ENCODE measurements at regions not wholly inside any gene's neighbourhood (a gene's known extent, or its start where the extent isn't known, plus 50 kb on each side); places are given as distances from the start of the nearest gene placed in this dataset.

DNA sequence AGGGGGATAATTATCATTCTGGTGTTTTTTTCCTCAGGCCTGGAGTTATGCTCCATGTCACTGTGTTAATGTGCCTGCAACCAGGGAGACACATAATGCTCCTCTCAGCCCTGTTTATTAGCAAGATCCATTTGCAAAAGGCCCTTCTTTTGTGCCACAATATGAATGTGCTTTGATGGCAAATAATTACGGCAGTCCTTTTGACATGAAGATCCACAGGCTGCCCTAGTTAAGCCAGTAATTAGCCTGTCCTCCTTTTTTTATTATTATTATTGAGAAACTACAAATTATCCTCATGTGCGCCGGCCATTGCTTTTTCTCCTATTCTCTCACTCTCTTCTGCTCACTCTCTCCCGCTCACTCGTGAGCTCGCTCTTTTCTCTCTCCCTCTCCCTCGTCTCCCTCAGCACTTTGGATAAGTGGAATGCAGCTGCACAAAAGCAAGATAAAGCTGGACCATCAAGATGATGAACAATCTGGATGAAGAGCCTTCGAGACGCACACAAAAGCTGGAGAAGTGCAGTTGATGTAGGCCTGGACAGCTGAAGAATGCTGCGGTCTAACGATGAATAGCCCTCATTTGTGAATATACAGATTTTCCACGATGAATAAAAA lies 762.3 kb downstream of the BCL11A start:
- TF ChIP-seq ZNF302 (CRISPR knock-in tag; IDR thresholded peaks at IDR 0.05) (no peak), PBX3 (IDR thresholded peaks at IDR 0.05) (no peak), POLR2A (IDR thresholded peaks at IDR 0.05; ENCODE audit: low read length) (no peak), EP300 (IDR thresholded peaks at IDR 0.05) (no peak), KDM1A (IDR thresholded peaks at IDR 0.05; ENCODE audit: low read depth) (no peak), CTCF (IDR thresholded peaks at IDR 0.05) (no peak), RAD21 (conservative IDR thresholded peaks at IDR 0.05 in 1 of 2, IDR thresholded peaks at IDR 0.05 in 1 of 2) (no peak), CBX2 (IDR thresholded peaks at IDR 0.05; ENCODE audit: borderline replicate concordance, low read depth) (no peak), MAFK (IDR thresholded peaks at IDR 0.05; ENCODE audit: partially characterized antibody) (no peak)

Measured in A549 (cell line).